GM12874 (cell line): ENCODE measurements at regions not wholly inside any gene's neighbourhood (a gene's known extent, or its start where the extent isn't known, plus 50 kb on each side); places are given as distances from the start of the nearest gene placed in this dataset.

Source experiments
- CTCF ChIP-seq: IDR thresholded peaks from 2 replicates; pipeline ENCODE4 v1.5.1; 2011; ENCODE audit warnings: low read depth, mild to moderate bottlenecking, control low read depth, low read length, moderate library complexity; ENCODE audit not compliant: insufficient read depth

GRCh38 chr3:22565393-22565792 lies 637.7 kb upstream of the UBE2E2 start:
- no peak for TF ChIP-seq CTCF

GRCh38 chr3:22568285-22568684 lies 634.8 kb upstream of the UBE2E2 start:
- TF ChIP-seq CTCF, result no peak

GRCh38 chr3:22569570-22569969 lies 633.6 kb upstream of the UBE2E2 start:
- no peak for TF ChIP-seq CTCF

- no peak for TF ChIP-seq CTCF
Measured at GRCh38 chr3:22581007-22581406, 622.1 kb upstream of the UBE2E2 start.

GRCh38 chr3:22582266-22582665 lies 620.9 kb upstream of the UBE2E2 start:
- TF ChIP-seq CTCF, result no peak

GRCh38 chr3:22585504-22585903 lies 617.6 kb upstream of the UBE2E2 start:
- TF ChIP-seq CTCF, result no peak

GRCh38 chr3:22585911-22586310 lies 617.2 kb upstream of the UBE2E2 start:
- no peak for TF ChIP-seq CTCF

- no peak for TF ChIP-seq CTCF
Measured at GRCh38 chr3:22587446-22587845, 615.7 kb upstream of the UBE2E2 start.
